Prostate gland (tissue), 2 donors: ENCODE measurements at regions not wholly inside any gene's neighbourhood (a gene's known extent, or its start where the extent isn't known, plus 50 kb on each side); places are given as distances from the start of the nearest gene placed in this dataset.

Source experiments
- CTCF ChIP-seq, 4 experiments: fragments of 200-600 bp in 2 of 4; fragments of 450-650 bp in 2 of 4; sonication (generic) in 2 of 4; IDR thresholded peaks; 1 replicate in 3 of 4; 2 replicates in 1 of 4; pipeline ENCODE4 v1.5.1; 2016 to 2019; ENCODE audit warnings: antibody characterized with exemption in 4 of 4, mild to moderate bottlenecking in 2 of 4, moderate library complexity in 2 of 4
- POLR2AphosphoS5 ChIP-seq: sonication (generic); formaldehyde crosslinking; IDR thresholded peaks from one replicate; pipeline ENCODE4 v1.6.1; 2017; ENCODE audit warnings: antibody characterized with exemption

GRCh38 chr21:26707246-26707645 lies 134.2 kb upstream of the CYYR1 start:
- TF ChIP-seq CTCF (IDR thresholded peaks at IDR 0.05) (no peak), POLR2AphosphoS5 (no peak)
